Keratinocyte (primary cell): ENCODE measurements at regions not wholly inside any gene's neighbourhood (a gene's known extent, or its start where the extent isn't known, plus 50 kb on each side); places are given as distances from the start of the nearest gene placed in this dataset.

Source experiments
- DNase-seq: peaks from one replicate; pipeline ENCODE4 v3.0.0-alpha.2; 2011; ENCODE audit warnings: low read depth, missing footprints, low spot score
- FAIRE-seq: peaks from 2 replicates; lab custom pipeline; 2011; peaks lifted over from hg19 to GRCh38; lab: Jason Lieb, UNC
- H2AFZ ChIP-seq: 2 replicates; pipeline ENCODE4 v1.6.0; 2012; ENCODE audit warnings: low read length, control low read depth, inconsistent platforms; ENCODE audit not compliant: control insufficient read depth
- H3K27ac ChIP-seq: 2 replicates; pipeline ENCODE4 v1.5.1; 2011; ENCODE audit warnings: low read length; ENCODE audit not compliant: control insufficient read depth, insufficient read depth
- H3K27me3 ChIP-seq: 3 replicates; pipeline ENCODE4 v1.6.0; 2011; ENCODE audit warnings: low read length; ENCODE audit not compliant: control insufficient read depth, insufficient read depth; ENCODE audit errors: extremely low read depth
- H3K36me3 ChIP-seq, 2 experiments: 2 replicates in 1 of 2; 3 replicates in 1 of 2; pipeline ENCODE4 v1.5.1; 2011; ENCODE audit warnings: low read length in 2 of 2, mild to moderate bottlenecking in 1 of 2; ENCODE audit not compliant: control insufficient read depth in 2 of 2, insufficient read depth in 2 of 2; ENCODE audit errors: extremely low read depth in 1 of 2
- H3K4me1 ChIP-seq: 3 replicates; pipeline ENCODE4 v1.5.1; 2011; ENCODE audit warnings: low read length; ENCODE audit not compliant: control insufficient read depth, insufficient read depth; ENCODE audit errors: extremely low read depth
- H3K4me2 ChIP-seq: 3 replicates; pipeline ENCODE4 v1.6.0; 2011; ENCODE audit warnings: low read depth, low read length; ENCODE audit not compliant: control insufficient read depth, insufficient read depth; ENCODE audit errors: extremely low read depth
- H3K4me3 ChIP-seq, 3 experiments: fragments of 200-600 bp in 1 of 3; sonication (generic) in 1 of 3; 2 replicates in 2 of 3; 3 replicates in 1 of 3; pipeline ENCODE4 v1.5.1; 2011 to 2016; ENCODE audit warnings: low read length in 3 of 3, mild to moderate bottlenecking in 3 of 3, control low read depth in 2 of 3, inconsistent platforms in 1 of 3, low read depth in 1 of 3, mixed read lengths in 1 of 3, mixed run types in 1 of 3, moderate library complexity in 1 of 3; ENCODE audit not compliant: control insufficient read depth in 2 of 3, insufficient read depth in 2 of 3; ENCODE audit errors: extremely low read depth in 1 of 3
- H3K79me2 ChIP-seq: 2 replicates; pipeline ENCODE4 v1.6.0; 2012; ENCODE audit warnings: low read length; ENCODE audit not compliant: control insufficient read depth, insufficient read depth
- H3K9ac ChIP-seq: 3 replicates; pipeline ENCODE4 v1.6.0; 2011; ENCODE audit warnings: low read length; ENCODE audit not compliant: control insufficient read depth, insufficient read depth; ENCODE audit errors: extremely low read depth
- H3K9me1 ChIP-seq: 3 replicates; pipeline ENCODE4 v1.6.0; 2011; ENCODE audit warnings: low read length; ENCODE audit not compliant: control insufficient read depth, insufficient read depth; ENCODE audit errors: extremely low read depth
- H3K9me3 ChIP-seq: 2 replicates; pipeline ENCODE4 v1.5.1; 2012; ENCODE audit warnings: low read depth, low read length; ENCODE audit not compliant: control insufficient read depth
- H4K20me1 ChIP-seq: 3 replicates; pipeline ENCODE4 v1.6.0; 2011; ENCODE audit warnings: low read length; ENCODE audit not compliant: control insufficient read depth, insufficient read depth; ENCODE audit errors: extremely low read depth
- CTCF ChIP-seq, 3 experiments: IDR thresholded peaks in 1 of 3; conservative IDR thresholded peaks in 1 of 3; optimal IDR thresholded peaks in 1 of 3; 2 replicates in 2 of 3; 3 replicates in 1 of 3; pipeline versions ENCODE3 to v1.5.1; 2011; ENCODE audit warnings: low read length in 3 of 3, mild to moderate bottlenecking in 3 of 3, moderate library complexity in 2 of 3, control low read depth in 1 of 3, inconsistent platforms in 1 of 3; ENCODE audit not compliant: insufficient read depth in 2 of 3; ENCODE audit errors: extremely low read depth in 1 of 3
- EZH2 ChIP-seq: IDR thresholded peaks from one replicate; pipeline ENCODE4 v1.6.1; 2012; ENCODE audit warnings: inconsistent platforms, mild to moderate bottlenecking, low read length, moderate library complexity
- dilution Hi-C: fragments of 300-500 bp; cut with MboI; formaldehyde crosslinking; loops from one replicate; pipeline ENCODE4 v1.7.0; 2020; ENCODE audit warnings: low sequenced_read_pairs; ENCODE audit not compliant: extremely low pct_ligation_motif_present

GRCh38 chr11:127895776-127896175 is 691.6 kb downstream of the ETS1 start:
- FAIRE-seq: no peak

DNA sequence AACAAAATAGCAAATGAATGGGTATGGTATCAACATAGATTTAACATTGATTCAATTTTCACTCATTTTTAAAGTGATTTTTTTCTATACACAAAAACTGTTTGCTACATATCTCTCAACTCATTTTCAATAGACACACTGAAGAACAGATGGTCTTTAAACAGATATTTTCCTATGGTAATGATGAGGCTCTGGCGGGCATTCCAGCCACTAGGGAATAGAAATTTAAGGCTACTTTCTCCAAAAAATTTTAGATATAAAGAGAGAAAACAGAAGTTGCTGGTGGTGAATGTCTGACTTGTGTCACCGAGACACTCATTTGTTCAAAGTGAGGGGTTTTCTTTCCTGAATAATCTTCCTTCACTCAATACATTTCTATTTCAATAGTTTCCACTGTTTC is 693.0 kb downstream of the ETS1 start:
- no peaks in the 10 kb centered on the region for H3K4me1 ChIP-seq
- no peaks in the 10 kb centered on the region for H3K9me1 ChIP-seq
- H3K79me2 ChIP-seq: no peaks in the 10 kb centered on the region
- H3K27me3 ChIP-seq: no peaks in the 10 kb centered on the region
- no peak overlapping the region for H3K4me3 ChIP-seq
- no peak for DNase-seq
- H3K36me3 ChIP-seq: no peaks in the 10 kb centered on the region
- no peak for FAIRE-seq
- dilution Hi-C loops: no loop called here
- H3K4me2 ChIP-seq: no peak overlapping the region
- no peak overlapping the region for H3K9ac ChIP-seq
- no peak overlapping the region for H3K27ac ChIP-seq
- TF ChIP-seq EZH2 (no peak), CTCF (optimal IDR thresholded peaks at IDR 0.05 in 1 of 3, IDR thresholded peaks at IDR 0.05 in 1 of 3, conservative IDR thresholded peaks at IDR 0.05 in 1 of 3; ENCODE audit: extremely low read depth in 1 of 3, insufficient read depth in 2 of 3, low read length in 3 of 3) (no peak)
- no peak overlapping the region for H2AFZ ChIP-seq
- no peaks in the 10 kb centered on the region for H4K20me1 ChIP-seq
- H3K9me3 ChIP-seq: no peaks in the 10 kb centered on the region

More at GRCh38 chr11:127895776-127896175, 691.6 kb downstream of the ETS1 start:
- no peak for DNase-seq
- no peaks in the 10 kb centered on the region for H3K79me2 ChIP-seq
- no peak overlapping the region for H3K9ac ChIP-seq
- no peak overlapping the region for H3K4me2 ChIP-seq
- H3K4me3 ChIP-seq: no peak overlapping the region
- dilution Hi-C loops: no loop called here
- no peaks in the 10 kb centered on the region for H3K4me1 ChIP-seq
- no peaks in the 10 kb centered on the region for H4K20me1 ChIP-seq
- no peaks in the 10 kb centered on the region for H3K36me3 ChIP-seq
- H3K27ac ChIP-seq: no peak overlapping the region
- H3K9me1 ChIP-seq: no peaks in the 10 kb centered on the region
- H2AFZ ChIP-seq: no peak overlapping the region
- H3K9me3 ChIP-seq: no peaks in the 10 kb centered on the region
- TF ChIP-seq CTCF (optimal IDR thresholded peaks at IDR 0.05 in 1 of 3, IDR thresholded peaks at IDR 0.05 in 1 of 3, conservative IDR thresholded peaks at IDR 0.05 in 1 of 3; ENCODE audit: extremely low read depth in 1 of 3, insufficient read depth in 2 of 3, low read length in 3 of 3) (no peak), EZH2 (no peak)
- no peaks in the 10 kb centered on the region for H3K27me3 ChIP-seq
